Naive B cell (primary cell): ENCODE measurements at regions not wholly inside any gene's neighbourhood (a gene's known extent, or its start where the extent isn't known, plus 50 kb on each side); places are given as distances from the start of the nearest gene placed in this dataset.

Experiments used
- ATAC-seq, 2 donors: fragments of 150-1000 bp; cut with Tn5 transposase; 2 replicates each; pipeline ENCODE4 v1.10.0; 2021; ENCODE audit warnings: low read depth in 2 of 2, mild to moderate bottlenecking in 2 of 2, moderate library complexity in 2 of 2
- DNase-seq: peaks from one replicate; pipeline ENCODE4 v3.0.0; 2022
- H3K27ac Mint-ChIP-seq, 6 donors: one replicate each; pipeline ENCODE4 v1.8.0; 2020 to 2022; ENCODE audit warnings: mild to moderate bottlenecking in 6 of 6, mixed read lengths in 6 of 6, moderate library complexity in 5 of 6, inconsistent platforms in 2 of 6
- H3K27me3 Mint-ChIP-seq, 3 donors: one replicate each; pipeline ENCODE4 v1.8.0; 2021 to 2022; ENCODE audit warnings: mixed read lengths in 3 of 3, mild to moderate bottlenecking in 1 of 3
- H3K36me3 Mint-ChIP-seq, 2 donors: one replicate each; pipeline ENCODE4 v1.8.0; 2020 to 2022; ENCODE audit warnings: mixed read lengths in 2 of 2, inconsistent platforms in 1 of 2, mild to moderate bottlenecking in 1 of 2
- H3K4me1 Mint-ChIP-seq, 3 donors: one replicate each; pipeline ENCODE4 v1.8.0; 2020 to 2022; ENCODE audit warnings: mixed read lengths in 3 of 3, inconsistent platforms in 1 of 3, mild to moderate bottlenecking in 1 of 3, moderate library complexity in 1 of 3
- H3K4me3 Mint-ChIP-seq, 8 donors: one replicate each; pipeline ENCODE4 v1.8.0; 2020 to 2022; ENCODE audit warnings: mild to moderate bottlenecking in 8 of 8, mixed read lengths in 8 of 8, moderate library complexity in 8 of 8, inconsistent platforms in 2 of 8
- H3K9me3 Mint-ChIP-seq, 7 donors: one replicate each; pipeline ENCODE4 v1.8.0; 2020 to 2022; ENCODE audit warnings: mixed read lengths in 7 of 7, mild to moderate bottlenecking in 5 of 7, inconsistent platforms in 2 of 7, moderate library complexity in 1 of 7

DNA sequence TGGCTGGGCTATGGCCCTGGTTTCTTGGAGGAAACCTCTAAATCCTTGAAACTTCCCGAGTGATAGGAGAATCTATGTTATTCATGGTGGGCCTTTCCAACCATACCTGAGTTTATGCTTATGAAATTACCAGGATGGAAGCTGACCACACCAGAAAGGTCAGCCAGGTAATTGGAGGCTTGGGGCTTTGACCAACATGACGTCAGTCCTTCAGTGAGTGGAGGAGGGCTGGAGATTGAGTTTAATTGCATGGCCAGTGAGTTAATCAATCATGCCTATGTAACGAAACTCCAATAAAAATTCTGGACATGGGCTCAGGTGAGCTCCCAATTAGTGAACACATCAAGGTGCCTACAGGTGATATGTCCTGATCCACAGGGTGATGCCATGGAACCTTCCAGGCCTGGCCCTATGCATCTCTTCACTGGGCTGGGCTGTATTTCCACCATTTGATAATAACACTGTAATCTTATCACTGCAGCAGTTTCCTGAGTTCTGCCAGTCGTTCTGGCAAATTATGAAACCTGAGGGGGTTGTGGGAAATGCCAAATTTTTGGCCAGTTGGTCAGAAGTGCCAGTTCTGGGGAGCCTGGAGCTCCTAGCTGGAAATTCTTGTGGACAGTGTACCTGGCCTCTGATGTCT lies 106.5 kb downstream of the CDH26 start:
- H3K27me3 Mint-ChIP-seq = no peaks in the 10 kb centered on the region
- no peaks in the 10 kb centered on the region for H3K36me3 Mint-ChIP-seq
- no peaks in the 10 kb centered on the region for H3K9me3 Mint-ChIP-seq
- ATAC-seq (no peak), DNase-seq (no peak)
- H3K4me3 Mint-ChIP-seq = no peak overlapping the region
- H3K4me1 Mint-ChIP-seq = no peaks in the 10 kb centered on the region
- H3K27ac Mint-ChIP-seq = no peak overlapping the region

DNA sequence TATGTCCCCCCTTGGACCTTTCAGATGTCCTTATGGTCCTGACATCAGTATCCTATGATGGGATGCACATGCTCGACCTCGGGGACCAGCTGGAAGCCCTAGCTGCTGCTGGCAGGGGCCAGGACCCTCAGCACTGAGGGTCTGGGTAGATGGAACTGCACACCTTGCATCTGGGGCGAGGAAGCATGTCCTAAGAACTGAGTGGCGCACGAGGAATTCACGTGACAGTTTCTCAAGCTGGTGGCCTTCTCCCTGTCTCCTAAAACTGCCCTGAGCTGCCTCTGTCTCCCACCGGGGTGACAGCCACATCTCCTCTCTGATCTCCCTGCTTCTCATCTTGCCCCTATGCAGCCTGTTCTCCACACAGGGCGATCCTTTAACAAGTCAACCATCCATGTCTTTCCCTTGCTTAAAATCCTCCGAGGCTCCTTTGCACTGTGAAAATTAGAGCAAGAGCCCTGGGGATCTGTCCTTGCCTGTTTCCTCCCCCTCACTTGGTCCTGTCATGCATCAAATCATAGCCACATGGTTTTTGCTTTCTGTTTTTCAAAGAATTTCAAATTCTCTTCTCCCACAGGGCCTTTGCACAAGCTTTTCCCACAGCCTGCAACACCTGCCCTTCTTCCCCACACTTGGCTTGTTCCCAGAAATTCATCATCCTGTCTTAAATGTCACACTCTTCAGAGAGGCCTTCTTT lies 107.7 kb downstream of the CDH26 start:
- Mint-ChIP-seq H3K36me3 (no peaks in the 10 kb centered on the region), H3K4me3 (no peak overlapping the region), H3K9me3 (no peaks in the 10 kb centered on the region), H3K27me3 (no peaks in the 10 kb centered on the region), H3K27ac (no peak overlapping the region), H3K4me1 (no peaks in the 10 kb centered on the region)
- no peak for ATAC-seq
- DNase-seq = no peak

DNA sequence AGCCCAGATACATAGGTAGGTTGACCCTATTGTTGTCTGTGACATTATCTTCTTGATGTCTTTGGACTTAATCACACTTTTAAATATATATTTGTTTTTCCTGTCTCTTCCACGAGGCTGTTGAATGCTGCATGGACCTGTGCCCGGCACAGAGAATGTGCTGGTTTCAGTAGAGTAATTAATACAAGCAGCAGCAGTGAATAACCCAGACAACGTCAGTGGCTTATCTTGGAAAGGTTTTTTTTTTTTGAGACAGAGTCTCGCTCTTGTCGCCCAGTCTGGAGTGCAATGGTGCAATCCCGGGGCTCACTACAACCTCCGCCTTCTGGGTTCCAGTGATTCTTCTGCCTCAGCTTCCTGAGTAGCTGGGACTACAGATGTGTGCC lies 108.2 kb downstream of the CDH26 start:
- Mint-ChIP-seq H3K36me3 (no peaks in the 10 kb centered on the region), H3K4me1 (no peaks in the 10 kb centered on the region), H3K27me3 (no peaks in the 10 kb centered on the region), H3K9me3 (no peaks in the 10 kb centered on the region), H3K4me3 (no peak overlapping the region), H3K27ac (no peak overlapping the region)
- ATAC-seq (no peak), DNase-seq (no peak)

DNA sequence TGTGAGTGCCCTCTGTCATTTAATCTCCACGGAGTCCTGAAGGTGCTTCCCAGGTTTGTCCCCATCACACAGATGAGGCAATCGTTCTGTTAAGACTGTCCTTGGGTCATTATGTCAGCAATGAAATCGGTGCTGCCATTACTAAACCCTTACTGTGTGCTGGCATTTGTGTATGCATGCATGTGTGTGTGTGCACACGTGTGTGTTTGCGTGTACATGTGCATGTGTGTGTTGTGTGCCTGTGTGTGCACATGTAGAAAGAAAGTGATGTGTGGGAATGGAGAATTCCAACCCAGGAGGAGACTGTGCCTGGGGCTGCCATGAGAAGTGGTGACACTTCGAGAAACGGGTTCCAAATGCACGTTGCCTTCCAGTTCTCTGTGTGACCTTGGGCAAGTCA lies 110.3 kb downstream of the CDH26 start:
- DNase-seq (no peak), ATAC-seq (no peak)
- no peak overlapping the region for H3K4me3 Mint-ChIP-seq
- no peaks in the 10 kb centered on the region for H3K27me3 Mint-ChIP-seq
- H3K36me3 Mint-ChIP-seq = no peaks in the 10 kb centered on the region
- no peak overlapping the region for H3K27ac Mint-ChIP-seq
- no peaks in the 10 kb centered on the region for H3K4me1 Mint-ChIP-seq
- H3K9me3 Mint-ChIP-seq = no peaks in the 10 kb centered on the region

DNA sequence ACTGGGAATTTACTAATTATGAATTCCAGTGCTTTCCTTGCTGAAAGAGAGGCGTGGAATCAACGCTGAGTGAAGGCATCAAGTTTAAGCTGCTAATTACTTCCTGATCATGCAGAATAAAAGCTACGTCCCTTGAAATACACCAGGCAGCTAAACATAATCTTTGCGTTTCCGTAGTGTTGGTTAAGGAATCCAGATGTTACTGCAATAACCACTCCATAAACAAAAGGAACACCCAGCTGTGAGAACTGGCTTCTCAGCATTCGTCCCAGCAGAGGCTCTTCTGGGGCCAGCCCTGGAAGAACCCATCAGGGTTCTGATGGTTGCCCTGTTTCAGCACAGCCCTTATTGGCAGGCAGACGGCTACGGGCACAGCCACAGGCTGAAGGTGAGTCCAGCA lies 111.4 kb downstream of the CDH26 start:
- Mint-ChIP-seq H3K9me3 (no peaks in the 10 kb centered on the region), H3K36me3 (no peaks in the 10 kb centered on the region), H3K27me3 (no peaks in the 10 kb centered on the region), H3K4me3 (no peak overlapping the region), H3K4me1 (no peaks in the 10 kb centered on the region), H3K27ac (no peak overlapping the region)
- ATAC-seq = no peak
- DNase-seq = no peak

DNA sequence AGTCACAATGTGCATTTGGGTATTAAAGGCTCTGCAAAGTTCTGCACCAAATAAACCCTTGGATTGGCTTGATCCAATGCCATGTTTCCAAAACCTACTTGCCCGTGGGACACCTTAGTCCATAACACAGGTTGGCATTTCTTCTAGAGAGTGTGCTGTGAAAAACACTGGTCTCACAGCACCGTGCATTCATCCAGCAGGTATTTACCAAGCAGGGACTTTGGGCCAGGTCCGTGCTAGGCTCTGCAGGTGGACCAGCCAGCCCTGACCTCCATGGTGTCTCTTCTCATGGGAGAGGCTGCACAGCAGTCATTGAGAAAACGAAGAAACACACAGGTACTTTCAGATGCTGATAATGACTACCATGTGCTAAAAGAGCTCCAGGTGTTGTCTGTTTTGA lies 112.6 kb downstream of the CDH26 start:
- Mint-ChIP-seq H3K9me3 (no peaks in the 10 kb centered on the region), H3K36me3 (no peaks in the 10 kb centered on the region), H3K27me3 (no peaks in the 10 kb centered on the region), H3K4me1 (no peaks in the 10 kb centered on the region), H3K27ac (no peak overlapping the region), H3K4me3 (no peak overlapping the region)
- ATAC-seq = no peak
- DNase-seq = no peak

DNA sequence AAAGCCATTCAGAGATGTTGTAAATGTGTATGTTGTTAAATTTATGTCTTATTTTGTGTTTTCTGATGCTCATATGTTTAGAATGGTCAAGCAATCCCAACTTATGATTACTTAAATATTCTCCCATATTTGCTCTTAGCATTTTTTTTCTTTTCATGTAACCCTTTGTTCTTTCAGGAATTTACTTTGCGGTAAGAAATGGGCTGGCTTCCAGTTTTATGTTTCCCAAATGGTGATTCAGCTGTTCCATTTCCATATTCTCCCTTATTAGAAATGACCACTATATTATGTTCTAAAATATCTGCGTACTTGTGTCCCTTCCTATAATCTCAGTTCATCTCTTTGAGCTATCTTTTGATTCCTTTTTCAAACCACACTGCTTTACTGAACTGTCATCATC lies 113.7 kb downstream of the CDH26 start:
- H3K4me1 Mint-ChIP-seq = no peaks in the 10 kb centered on the region
- H3K27me3 Mint-ChIP-seq = no peaks in the 10 kb centered on the region
- H3K9me3 Mint-ChIP-seq = no peaks in the 10 kb centered on the region
- no peak overlapping the region for H3K27ac Mint-ChIP-seq
- DNase-seq (no peak), ATAC-seq (no peak)
- no peaks in the 10 kb centered on the region for H3K36me3 Mint-ChIP-seq
- no peak overlapping the region for H3K4me3 Mint-ChIP-seq

DNA sequence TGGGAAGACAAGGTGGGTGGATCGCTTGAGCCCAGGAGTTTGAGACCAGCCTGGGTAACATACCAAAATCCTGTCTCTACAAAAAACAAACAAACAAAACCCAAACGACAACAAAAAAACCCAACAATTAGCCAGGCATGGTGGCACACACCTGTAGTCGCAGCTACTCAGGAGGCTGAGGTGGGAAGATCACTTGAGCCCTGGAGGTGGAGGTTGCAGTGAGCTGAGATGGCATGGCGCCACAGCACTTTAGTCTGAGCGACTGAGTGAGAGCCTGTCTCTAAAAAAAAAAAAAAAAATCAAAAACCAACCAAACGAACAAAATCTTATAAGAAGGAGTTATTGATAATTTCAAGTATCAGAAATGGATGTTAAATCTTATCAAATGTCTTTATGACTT lies 114.9 kb downstream of the CDH26 start:
- Mint-ChIP-seq H3K27ac (no peak overlapping the region), H3K4me1 (no peaks in the 10 kb centered on the region), H3K9me3 (no peaks in the 10 kb centered on the region)

DNA sequence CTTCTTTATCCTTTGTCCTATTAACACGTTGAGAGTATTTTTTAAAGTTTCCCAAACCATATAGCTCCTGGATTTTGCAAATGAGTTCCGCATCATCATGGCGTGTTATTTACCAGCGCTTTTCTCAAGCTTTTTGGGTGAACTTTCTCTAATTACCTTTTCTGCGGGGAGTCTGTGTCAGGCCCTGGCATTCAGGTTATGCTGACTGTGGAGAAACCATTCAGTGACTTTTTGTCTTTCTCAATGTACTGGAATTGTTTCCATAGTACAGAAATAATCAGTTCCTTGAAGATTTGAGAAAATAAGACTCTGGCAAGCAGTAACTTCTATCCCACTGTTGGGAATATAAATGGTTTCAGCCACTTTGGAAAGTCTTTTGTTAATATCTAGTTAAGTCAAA lies 115.3 kb downstream of the CDH26 start:
- ATAC-seq (no peak), DNase-seq (no peak)
- Mint-ChIP-seq H3K9me3 (no peaks in the 10 kb centered on the region), H3K27me3 (no peaks in the 10 kb centered on the region), H3K36me3 (no peaks in the 10 kb centered on the region), H3K27ac (no peak overlapping the region), H3K4me3 (no peak overlapping the region), H3K4me1 (no peaks in the 10 kb centered on the region)

More for the DNA sequence above, 114.9 kb downstream of the CDH26 start:
- Mint-ChIP-seq H3K4me3 (no peak overlapping the region), H3K36me3 (no peaks in the 10 kb centered on the region), H3K27me3 (no peaks in the 10 kb centered on the region)
- ATAC-seq = no peak
- DNase-seq = no peak

DNA sequence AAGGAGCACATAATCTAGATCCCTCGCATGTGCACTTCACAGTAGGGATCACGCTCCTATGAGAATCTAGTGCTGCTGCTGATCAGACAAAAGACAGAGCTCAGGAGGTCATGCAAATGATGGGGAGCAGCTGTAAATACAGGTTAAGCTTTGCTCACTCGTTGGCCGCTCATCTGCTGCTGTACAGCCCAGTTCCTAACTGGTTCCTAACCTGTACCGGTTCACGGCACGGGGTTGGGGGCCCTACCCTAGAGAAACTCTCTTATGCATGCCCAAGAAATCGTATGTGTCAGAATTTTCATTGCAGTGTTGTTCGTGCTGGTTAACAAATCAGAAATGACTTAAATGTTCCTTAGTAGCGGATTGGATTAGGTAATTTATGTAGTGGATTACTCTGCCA lies 116.1 kb downstream of the CDH26 start:
- Mint-ChIP-seq H3K9me3 (no peaks in the 10 kb centered on the region), H3K4me3 (no peak overlapping the region), H3K27me3 (no peaks in the 10 kb centered on the region), H3K27ac (no peak overlapping the region), H3K4me1 (no peaks in the 10 kb centered on the region), H3K36me3 (no peaks in the 10 kb centered on the region)
- DNase-seq (no peak), ATAC-seq (no peak)

DNA sequence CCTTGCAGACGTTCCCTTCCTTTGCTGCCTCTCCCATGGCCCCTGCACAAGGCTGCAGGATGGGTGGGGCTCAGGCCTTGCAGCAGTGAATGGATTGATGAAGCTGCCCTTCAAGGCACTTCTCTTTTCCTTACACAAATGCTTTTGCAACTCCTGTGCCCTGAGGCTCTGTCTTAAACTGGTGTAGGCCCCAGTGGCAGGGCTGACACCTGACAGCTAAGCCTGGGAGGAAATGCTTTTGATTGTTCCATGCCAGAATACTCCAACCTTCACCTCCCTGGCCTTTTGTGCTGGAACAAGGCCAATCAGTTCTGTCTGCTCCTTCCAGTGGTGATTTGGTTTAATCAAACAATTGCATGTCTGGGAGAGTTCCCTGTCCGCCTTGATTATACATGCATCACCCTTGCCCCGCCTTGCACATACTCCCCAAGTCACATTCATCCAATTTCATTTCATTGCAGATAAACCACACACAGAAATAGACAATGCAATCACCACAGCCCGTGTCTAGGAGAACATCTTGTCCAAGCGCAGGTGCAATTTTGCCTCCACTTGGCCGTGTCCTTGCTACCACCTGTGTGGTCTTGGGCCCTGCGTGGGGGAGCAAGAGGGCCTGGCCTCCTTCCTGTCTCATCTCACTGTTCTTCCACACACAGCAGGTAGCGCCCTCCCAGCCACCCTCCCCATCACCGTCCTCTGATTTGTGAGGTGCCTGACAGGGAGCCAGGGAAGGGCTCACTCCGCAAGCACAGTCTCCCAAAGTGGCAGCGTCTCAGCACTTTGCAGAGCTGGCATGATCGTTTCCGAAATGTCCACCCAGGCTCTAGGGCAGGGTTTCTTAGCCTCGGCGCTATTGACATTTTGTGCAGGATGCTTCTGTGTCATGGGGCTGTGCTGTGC lies 120.4 kb downstream of the CDH26 start:
- H3K9me3 Mint-ChIP-seq = peaks cover 0 to 5% (median 0%) of the 10 kb centered on the region in 7 donors
- no peak overlapping the region for H3K27ac Mint-ChIP-seq
- H3K4me1 Mint-ChIP-seq = no peaks in the 10 kb centered on the region
- peak overlapping the region in 1 of 8 donors; percentile 24 for H3K4me3 Mint-ChIP-seq
- peaks cover 0 to 9% (median 0%) of the 10 kb centered on the region in 3 donors for H3K27me3 Mint-ChIP-seq
- DNase-seq = no peak
- ATAC-seq = no peak
- no peaks in the 10 kb centered on the region for H3K36me3 Mint-ChIP-seq

DNA sequence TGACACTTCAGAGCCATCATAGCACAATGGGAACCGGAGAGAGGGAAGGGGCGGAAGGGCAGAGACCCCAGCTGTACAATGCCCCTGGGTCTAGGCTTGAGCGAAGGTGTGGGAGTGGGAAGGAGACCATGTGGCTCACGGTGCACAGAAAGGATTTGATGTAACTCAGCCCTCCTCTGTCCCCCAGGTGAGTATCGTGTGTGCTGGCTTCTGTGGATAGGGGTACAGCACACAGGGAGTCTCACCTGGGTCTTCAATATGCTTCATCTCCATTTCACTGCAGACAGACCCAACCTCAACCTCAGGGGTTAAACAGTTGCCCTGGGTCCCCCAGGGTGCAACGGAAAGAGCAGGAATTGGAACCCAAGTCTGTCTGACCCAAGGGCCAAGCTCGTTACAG lies 122.2 kb downstream of the CDH26 start:
- no peak for DNase-seq
- Mint-ChIP-seq H3K4me1 (no peaks in the 10 kb centered on the region), H3K9me3 (peaks cover 0 to 5% (median 0%) of the 10 kb centered on the region in 7 donors), H3K27me3 (peaks cover 3 to 22% (median 4%) of the 10 kb centered on the region in 3 donors), H3K36me3 (no peaks in the 10 kb centered on the region), H3K27ac (no peak overlapping the region), H3K4me3 (no peak overlapping the region)
- no peak for ATAC-seq

DNA sequence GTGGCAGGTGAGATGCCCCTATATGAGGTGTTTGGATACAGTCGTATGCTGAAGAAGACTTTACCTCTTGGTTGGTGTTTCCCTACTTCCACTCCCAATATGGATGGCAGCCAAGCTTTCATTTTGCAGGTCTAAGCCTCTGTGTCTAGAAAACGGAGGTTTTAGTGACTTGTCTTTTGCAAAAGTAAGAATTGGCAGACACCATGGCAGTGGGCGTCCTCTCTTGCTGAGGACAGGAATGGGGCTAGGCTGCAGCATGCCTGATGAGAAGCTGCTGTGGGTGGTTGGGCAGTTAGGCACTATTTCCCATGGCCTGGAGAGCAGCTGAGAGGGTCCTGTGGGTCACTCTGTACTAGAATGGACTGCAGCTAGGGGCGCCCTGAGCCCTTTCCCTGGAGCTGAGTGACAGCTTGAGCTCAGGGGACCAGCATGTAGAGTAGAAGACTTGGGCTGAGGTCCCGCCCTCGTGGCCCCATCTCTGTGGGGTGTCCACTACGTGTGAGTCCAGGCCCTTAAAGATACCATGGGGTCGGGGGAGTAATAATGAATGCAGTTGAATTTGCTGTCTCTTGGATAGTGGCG lies 127.4 kb downstream of the CDH26 start:
- H3K9me3 Mint-ChIP-seq = peaks cover 0 to 5% (median 0%) of the 10 kb centered on the region in 7 donors
- H3K4me3 Mint-ChIP-seq = no peak overlapping the region
- no peak overlapping the region for H3K27ac Mint-ChIP-seq
- peaks cover 39 to 67% (median 41%) of the 10 kb centered on the region in 3 donors for H3K27me3 Mint-ChIP-seq
- ATAC-seq (no peak), DNase-seq (no peak)
- H3K36me3 Mint-ChIP-seq = peaks cover 0 to 7% of the 10 kb centered on the region in 2 donors
- no peaks in the 10 kb centered on the region for H3K4me1 Mint-ChIP-seq
